Testis (tissue), 2 donors: ENCODE measurements at regions not wholly inside any gene's neighbourhood (a gene's known extent, or its start where the extent isn't known, plus 50 kb on each side); places are given as distances from the start of the nearest gene placed in this dataset.

Experiments
- CTCF ChIP-seq, 3 experiments: fragments of 450-650 bp in 2 of 3; fragments of 200-600 bp in 1 of 3; sonication (generic) in 1 of 3; IDR thresholded peaks; one replicate each; pipeline ENCODE4 v1.5.1; 2016 to 2019; ENCODE audit warnings: antibody characterized with exemption in 3 of 3, mild to moderate bottlenecking in 2 of 3, moderate library complexity in 1 of 3
- POLR2A ChIP-seq: fragments of 450-650 bp; IDR thresholded peaks from one replicate; pipeline ENCODE4 v1.6.1; 2017; ENCODE audit warnings: antibody characterized with exemption, mild to moderate bottlenecking, moderate library complexity

GRCh38 chr14:100674428-100674827, 52.3 kb upstream of the DLK1 start:
- TF ChIP-seq CTCF (IDR thresholded peaks at IDR 0.05) (no peak), POLR2A (no peak)
